ENCODE measurements at regions not wholly inside any gene's neighbourhood (a gene's known extent, or its start where the extent isn't known, plus 50 kb on each side); places are given as distances from the start of the nearest gene placed in this dataset.

GRCh38 chr6:90753820-90754643, 167.2 kb upstream of the MAP3K7 start:
- no peak for TF ChIP-seq CTCF (conservative IDR thresholded peaks at IDR 0.05; ENCODE audit: low read depth, low read length)
- no peak for TF ChIP-seq EZH2 (IDR thresholded peaks at IDR 0.05; ENCODE audit: borderline replicate concordance, low read depth, low read length, poor library complexity, severe bottlenecking)

All from A673 (cell line).